Stimulated activated naive CD8-positive, alpha-beta T cell treated with anti-CD3 and anti-CD28 coated beads, Interleukin-15, Interleukin-2, amounts not matched to agents 100 U/mL and 50 U/mL, for 24 hours (primary cell): ENCODE measurements at regions not wholly inside any gene's neighbourhood (a gene's known extent, or its start where the extent isn't known, plus 50 kb on each side); places are given as distances from the start of the nearest gene placed in this dataset.
"Not testable (repeated sequence)": the region's sequence is repeated elsewhere in the genome, so short reads cannot be mapped to it uniquely, and the experiment has no call there.

Experiments used
- ATAC-seq: fragments of 150-1000 bp; cut with Tn5 transposase; one replicate; pipeline ENCODE4 v1.10.0; 2021
- DNase-seq: peaks from one replicate; pipeline ENCODE4 v3.0.0; 2021

DNA sequence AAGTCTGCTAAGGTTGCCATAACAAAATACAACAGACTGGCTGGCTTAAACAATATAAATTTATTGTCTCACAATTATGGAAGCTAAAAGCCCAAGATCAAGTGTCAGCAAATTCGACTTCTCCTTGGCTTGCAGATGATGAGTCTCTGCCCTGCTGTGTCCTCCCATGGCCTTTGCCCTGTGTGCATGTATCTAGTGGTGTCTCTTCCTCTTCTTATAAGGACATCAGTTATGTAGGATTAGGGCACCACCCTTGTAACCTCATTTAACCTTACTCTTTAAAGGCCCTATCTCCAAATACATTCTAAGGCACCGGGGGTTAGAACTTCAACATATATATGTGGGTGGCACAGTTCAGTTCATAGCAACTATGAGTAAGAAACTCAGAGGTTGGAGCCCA is 157.9 kb upstream of the RASA1 start:
- ATAC-seq (no peak), DNase-seq (no peak)

DNA sequence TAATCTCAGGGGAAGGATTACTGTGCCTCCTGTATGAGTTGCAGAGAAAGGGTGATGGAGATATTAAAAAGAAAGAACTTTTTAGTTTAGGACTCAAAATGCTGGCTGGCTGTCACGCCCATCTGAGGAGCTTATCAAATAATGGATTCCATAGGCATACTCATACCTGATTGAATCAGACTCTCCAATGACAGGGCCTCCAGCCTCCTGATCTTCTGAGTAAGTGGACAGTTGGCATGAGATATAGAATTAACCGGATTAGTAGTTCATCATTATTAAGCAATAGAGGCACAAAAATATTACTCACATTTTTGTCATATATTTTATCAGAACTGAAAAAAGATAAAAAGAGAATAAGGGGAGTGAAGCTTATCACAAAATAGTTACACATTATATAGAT is 157.0 kb upstream of the RASA1 start:
- ATAC-seq (no peak), DNase-seq (no peak)

DNA sequence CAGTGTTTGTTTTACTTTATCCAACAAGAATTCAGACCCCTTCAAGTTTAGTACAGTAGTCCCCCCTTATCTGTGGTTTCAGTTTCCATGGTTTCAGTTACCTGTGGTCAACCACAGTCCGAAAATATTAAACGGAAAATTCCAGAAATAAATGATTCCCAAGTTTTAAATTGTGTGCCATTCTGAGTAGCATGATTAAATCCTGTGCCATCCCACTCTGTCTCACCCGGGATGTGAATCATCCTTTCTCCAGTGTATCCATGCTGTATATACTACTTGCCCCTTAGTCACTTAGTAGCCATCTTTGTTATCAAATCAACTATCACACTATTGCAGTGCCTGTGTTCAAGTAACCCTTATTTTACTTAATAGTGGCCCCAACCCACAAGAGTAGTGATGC is 153.8 kb upstream of the RASA1 start:
- ATAC-seq (no peak), DNase-seq (no peak)

DNA sequence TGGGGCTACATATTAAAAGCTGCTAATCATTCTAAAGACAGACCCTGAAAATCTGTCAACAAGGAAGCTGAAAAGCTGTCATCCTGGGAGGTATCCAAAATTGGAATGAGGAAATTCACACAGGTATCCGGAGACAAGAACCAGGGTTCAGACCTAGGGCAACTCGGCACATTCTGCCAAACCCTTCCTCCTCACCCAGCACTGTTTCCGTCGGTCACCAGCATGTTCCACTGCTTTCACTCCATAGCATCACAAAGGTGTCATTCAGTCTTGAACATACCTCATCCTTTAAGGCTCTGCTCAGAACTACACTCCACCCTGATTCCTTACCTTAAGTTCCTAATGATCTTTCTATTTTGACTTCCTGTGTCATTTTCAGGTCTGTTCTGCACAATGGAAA is 153.1 kb upstream of the RASA1 start:
- no peak for ATAC-seq

DNA sequence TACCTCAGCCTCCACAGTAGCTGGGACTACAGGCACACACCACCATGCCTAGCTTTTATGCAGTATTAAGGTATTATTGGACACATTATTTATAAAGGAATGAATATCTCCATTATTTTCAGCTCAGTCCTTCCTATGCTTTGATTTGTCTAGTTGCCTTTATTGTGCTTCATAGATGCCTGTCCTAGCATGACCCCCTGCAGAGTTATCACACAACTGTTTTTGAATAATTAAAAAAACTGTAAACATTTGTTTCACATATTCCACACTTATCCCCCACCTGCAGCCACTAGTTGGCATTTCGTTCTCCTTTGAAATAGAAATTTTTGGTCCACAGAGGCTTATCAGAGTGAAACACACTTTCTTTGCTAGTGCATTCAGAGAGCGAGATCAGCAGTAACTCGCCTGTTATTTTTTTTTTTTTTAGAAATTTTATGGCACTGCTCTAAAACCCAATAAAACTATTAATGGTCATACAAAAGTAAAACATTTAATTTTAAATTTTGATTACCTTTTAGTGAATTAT is 151.8 kb upstream of the RASA1 start:
- no peak for ATAC-seq
- DNase-seq, result no peak

More for the DNA sequence above, 153.1 kb upstream of the RASA1 start:
- DNase-seq, result no peak

DNA sequence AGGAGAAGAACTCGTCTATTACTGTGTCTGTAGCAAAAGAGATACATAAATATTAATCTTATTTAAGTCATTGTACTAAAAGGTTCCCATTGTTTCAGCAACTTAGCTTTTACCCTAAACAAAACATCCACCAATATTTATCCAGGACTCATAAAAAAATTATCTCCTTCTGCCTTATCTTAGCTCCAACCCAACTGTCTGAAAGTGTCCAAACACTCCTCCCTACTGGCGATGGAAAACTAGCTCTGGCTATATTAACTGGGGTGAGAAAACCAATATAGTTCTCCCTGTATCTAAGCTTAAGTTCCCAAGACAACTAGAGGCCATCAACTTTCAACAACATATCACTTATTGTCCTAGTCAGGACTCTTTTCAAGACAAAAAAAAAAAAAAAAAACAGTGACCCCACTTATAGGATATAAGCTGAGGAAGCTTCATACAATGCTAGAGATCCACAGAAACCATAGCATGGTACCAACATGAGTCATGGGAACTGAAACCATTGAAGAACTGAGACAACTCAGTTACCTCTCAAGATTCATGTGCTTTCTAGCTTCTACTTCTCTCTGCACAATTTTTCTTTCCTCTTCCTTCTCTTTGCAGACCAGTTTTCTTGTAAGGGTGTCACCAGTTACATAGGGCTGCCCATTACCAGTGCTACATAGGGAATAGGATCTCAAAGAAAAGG is 150.7 kb upstream of the RASA1 start:
- ATAC-seq (peak; percentile 80), DNase-seq (no peak)

DNA sequence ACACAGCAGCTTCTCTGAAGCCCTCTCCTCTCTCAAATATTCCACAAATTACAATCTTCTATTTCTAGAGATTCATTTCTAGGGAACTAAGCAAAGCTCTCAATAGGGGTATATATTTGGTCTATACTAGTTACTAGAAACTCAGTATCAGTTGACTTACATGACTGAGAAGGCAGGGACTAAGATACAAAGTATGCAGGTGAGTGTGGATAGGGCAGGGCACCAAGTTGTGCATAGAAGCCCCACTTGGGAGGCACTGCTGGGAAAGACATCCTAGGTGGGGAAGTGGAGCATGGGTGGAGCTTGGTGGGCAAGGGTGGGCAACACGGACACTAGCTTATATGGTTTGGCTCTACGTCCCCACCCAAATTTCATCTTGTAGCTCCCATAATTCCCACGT is 148.1 kb upstream of the RASA1 start:
- DNase-seq (no peak), ATAC-seq (no peak)

DNA sequence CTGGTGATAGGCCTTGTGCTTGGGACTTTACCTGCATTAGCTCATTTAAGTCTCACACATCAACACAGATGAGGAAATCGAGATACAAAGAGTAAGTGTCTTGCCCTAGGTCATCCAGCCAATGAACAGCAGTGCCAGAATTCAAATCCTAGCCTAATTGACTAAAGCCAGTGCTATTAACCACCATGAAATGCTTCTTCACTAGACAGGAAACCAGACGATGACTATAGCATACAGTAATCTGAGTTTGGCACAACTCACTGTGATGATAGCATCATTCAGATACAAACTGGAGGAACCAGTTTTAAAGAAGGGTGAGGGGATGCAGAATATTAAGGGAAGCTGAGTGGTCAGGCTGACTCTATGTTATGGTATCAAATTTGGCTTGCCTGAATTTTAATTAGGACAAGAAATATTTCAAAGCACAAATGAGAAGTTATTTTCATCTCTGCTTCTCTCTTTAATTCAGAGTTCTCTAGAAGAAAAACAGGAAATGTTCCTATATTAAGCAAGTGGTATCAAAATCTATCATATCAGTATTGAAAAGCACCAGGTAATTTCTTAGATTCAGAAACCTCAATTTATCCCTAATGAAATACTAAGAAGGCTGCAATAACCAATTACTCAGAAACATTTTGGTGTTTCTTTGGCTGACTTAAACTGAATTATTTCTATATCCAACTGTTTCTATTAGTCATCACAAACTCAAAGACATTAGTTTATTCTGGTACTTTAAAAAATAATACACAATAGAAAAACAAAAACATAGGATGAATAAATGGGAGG is 147.0 kb upstream of the RASA1 start:
- ATAC-seq (peak; percentile 69), DNase-seq (no peak)

DNA sequence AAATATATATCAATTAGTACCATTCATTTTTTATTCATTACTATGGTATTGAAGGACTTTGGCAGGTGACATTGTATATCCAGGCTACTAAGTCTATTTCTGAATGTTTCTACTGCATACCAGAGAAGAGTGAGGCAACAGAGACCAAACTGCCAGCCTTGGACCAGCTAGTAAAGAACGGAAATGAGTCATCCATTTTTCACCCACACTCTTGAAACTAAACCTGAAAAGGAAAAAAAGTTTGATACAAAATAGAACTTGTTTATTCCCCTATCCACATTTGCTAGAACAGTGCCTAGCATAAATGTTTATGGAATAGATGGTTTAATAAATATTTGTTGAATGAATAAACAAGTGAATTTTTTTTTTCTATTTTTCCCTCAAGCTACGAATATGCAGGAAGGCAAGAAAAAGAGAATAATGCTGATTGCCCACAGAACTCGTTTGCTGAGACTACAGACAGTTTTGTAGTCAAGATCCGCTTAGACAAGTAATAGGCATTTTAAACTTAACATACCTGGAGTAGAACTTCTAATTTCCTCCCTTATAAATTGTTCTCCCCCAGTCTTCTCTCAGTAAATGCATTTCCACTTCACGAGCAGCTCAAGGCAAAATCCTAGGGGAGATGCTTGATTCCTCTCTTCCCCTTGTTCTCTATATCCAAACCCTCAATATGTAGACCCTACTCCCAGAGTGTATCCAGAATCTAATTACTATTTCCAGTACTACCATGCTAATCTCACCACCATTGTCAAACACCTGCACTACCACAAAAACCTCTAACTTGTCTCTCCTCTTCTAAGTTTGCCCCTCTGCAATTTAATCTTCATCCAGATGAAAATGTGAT is 146.2 kb upstream of the RASA1 start:
- ATAC-seq, result peak; percentile 75
- peak; percentile 22 for DNase-seq

DNA sequence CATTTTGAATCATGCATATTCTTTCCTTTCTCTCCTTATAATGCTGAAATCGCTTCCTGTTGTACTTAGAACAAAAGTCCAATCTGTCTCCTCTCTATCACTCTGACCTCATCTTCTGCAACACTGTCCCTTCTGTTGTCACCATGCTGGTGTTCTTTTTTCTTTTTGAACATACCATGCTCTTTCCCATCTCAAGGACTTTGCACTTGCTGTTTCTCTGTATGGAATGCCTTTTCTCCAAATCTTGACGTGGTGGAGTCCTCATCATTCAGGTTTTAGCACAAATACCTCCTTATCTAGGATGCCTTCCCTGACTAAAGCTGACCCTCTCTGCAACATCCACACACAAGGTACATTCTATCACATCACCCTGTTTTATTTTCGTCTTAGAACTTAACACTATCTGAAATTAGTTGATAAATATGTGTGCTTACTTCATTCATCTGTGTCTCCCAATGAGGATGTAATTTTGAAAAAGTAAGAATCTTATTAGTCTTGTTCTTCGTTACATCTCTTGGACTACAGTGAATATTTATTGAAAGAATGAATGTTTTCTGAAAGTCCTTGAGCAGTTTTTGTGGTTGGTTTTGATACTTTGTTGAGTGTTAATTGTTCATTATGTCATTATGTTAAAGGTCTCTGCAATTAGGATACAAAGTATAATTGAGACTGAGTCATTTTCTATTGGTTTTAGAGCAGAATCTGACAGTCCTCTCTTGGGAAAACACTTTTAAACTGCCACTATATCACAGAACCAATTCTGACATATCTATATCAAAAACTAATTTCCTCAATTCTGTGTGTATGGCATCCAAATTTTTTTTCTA is 145.3 kb upstream of the RASA1 start:
- DNase-seq (no peak), ATAC-seq (no peak)

DNA sequence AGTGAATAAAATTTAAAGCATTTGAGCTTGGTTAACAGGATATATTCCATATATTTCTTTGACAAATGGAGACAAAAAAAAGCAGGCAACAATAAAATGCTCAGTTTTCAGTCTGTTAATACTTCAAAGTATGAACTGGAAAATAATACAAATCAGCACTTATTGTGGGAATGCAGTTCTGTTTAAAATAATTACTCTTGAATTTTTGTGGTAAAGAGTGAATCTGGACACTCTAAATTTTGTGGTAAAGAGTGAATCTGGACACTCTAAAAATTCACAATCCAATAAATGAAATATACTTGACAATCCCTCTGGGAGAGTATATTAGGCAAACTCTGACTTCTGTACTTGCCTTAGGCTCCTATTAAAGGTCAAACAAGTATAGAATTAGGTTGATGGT is 141.9 kb upstream of the RASA1 start:
- DNase-seq (no peak), ATAC-seq (no peak)

DNA sequence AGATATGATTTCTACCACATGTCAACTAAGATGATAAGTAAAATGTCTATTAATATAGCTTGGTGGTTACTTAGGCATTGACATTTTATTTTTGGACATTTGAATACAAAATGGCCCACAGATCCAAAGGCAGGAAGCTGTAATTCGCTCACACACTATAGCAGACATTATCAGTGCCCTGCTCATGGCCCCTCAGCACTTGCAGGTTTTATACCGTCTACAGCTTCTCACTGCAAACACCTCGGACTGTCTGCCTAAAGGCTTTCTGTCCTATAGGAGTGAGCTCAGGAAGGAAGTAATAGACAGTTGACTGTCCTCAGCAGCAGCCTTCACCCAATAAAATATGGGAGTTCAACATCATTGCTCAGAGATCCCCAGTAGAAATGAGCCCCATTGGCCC is 140.8 kb upstream of the RASA1 start:
- DNase-seq (no peak), ATAC-seq (peak; percentile 13)

DNA sequence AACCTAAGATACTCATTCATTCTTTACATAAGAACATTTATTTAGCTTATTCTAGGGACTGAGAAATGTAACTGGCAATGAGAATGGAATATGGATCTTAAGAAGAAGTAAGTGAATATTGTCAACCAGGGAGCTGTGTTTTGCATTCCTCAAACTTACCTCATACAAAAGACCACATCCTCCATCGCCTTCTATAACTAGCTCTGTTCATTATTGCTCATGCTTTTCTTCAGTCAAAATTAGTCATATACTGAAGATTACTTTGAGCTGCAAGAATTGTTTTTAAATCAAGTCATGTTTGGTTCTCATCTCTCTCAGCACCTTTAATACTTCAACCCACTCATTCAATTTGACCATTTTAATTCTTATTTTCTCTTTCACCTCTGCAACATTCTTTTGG is 140.3 kb upstream of the RASA1 start:
- ATAC-seq (peak; percentile 84), DNase-seq (no peak)

DNA sequence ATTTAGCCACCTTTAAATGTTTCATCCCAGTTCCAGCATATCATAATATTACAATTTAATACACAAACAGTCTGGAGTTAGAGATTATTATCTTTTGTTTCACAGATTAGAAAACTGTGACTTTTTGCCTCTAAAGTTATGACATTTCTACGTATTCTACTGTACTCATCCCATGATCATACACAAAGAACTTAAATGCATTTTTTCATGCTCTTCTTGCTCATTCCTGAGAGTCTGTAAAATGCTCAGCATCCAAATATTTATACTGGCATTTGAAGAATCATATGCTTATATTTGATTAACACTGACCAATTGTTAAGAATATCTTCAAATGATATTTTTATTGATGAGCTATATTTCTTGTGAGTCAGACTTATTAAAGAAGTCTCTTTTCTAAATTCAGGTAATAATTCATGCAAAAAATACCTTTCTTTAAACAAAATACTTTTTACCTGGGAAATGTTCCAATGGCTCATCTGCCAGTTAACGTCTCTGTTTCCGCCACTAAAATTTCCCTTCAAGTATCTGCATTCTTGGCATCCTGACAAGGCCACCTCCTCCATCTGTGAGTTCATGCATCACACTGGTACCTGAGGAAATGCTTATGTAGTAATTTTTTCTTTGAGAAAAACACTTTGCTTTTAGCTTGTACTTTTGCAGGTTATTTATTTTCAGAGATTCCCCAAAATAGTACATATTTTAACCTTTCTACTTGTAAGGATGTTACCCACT is 139.6 kb upstream of the RASA1 start:
- no peak for DNase-seq
- no peak for ATAC-seq

DNA sequence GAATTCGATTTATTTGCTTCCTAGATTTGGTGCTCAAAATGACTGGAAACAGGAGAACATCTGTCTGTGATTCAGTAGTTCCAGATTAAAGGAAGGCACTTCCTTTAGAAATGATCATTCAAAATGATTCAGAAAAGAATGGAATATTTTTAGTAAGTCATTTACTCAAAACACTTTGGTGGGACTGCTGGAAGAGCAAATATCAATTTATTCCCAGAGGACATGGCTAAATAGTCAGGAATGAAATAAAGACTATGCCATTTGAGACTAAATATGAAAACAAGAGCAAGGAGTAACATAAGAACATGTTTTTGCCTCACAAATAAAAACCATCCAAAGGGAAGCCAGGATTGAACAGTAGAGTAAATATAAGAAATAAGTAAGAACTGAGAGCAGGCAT is 138.6 kb upstream of the RASA1 start:
- DNase-seq (no peak), ATAC-seq (no peak)

DNA sequence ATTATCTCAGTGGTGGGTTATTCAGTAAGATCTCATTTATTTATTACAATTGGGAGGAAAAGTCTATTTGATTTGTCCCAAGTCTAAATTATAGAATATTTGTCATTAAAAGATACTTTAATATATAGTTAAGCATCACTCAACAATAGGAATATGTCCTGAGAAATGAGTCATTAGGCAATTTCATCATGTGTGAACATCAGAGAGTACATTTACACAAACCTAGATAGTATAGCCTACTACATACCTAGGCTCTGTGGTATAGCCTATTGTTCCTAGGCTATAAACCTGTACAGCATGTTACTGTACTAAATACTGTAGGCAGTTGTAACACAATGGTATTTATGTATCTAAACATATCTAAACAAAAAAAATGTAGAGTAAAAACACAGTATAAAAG is 135.0 kb upstream of the RASA1 start:
- no peak for ATAC-seq
- DNase-seq, result no peak

DNA sequence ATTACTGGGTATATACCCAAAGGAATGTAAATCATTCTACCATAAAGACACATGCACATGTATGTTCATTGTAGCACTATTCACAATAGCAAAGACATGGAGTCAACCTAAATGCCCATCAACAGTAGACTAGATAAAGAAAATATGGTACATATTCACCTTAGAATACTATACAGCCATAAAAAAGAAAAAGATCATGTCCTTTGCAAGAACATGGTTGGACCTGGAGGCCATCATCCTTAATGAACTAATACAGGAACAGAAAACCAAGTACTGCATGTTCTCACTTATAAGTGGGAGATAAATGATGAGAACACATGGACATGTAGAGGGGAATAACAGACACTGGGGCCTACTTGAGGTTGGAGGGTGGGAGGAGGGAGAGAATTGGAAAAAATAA is 133.2 kb upstream of the RASA1 start:
- not testable (repeated sequence) for ATAC-seq, DNase-seq

DNA sequence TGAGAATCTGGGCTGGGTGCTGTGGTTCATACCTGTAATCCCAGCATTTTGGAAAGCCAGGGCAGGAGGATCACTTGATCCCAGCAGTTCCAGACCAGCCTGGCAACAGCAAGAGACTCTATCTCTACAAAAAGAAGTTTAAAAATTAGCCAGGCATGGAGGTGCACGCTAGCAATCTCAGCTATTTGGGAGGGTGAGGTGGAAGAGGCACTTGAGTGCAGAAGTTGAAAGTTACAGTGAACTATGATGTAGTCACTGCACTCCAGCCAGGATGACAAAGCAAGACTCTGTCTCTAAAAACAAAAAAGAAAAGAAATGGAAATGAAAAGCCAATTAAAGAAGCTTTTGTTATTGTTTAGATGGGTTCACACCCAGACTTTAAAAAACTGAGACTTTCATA is 131.6 kb upstream of the RASA1 start:
- no peak for ATAC-seq
- no peak for DNase-seq

DNA sequence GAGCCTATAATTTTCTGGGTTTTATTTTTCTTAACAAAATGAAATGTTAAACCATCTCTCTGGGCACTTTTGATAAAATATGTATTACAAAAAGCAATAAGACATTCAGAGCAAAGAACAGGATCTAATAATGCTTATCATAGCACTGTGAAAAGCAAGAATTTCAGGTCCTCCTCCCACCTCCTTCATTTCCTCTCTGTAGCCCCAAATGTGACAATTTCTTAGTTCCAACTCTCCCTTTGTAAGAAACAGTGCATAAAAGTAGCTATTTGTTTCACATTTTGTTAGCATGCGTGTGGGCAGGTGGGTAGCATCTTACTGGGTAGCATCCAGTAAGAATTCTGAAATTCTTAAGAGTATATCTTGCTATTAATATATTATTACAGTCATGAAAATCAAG is 130.9 kb upstream of the RASA1 start:
- DNase-seq (no peak), ATAC-seq (no peak)

DNA sequence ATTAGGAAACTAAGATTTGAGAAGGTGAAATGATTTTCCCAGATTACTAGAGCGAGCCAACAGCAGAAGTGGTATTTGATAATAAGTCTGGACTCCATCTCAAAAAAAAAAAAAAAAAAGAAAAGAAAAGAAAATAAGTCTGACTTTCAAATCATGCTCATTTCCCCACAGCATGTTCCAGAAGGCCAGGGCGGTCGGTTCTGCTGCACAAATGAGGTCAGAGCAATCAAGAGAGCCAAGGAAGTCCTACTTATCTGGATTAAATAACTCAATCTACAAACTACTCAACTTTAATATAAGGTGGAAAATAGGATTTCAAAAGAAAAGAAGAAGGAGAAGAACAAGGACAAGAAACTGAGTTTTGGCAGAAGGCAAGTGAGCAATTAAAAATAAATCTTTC is 130.4 kb upstream of the RASA1 start:
- no peak for DNase-seq
- no peak for ATAC-seq
